PC-3 (cell line): ENCODE measurements at regions not wholly inside any gene's neighbourhood (a gene's known extent, or its start where the extent isn't known, plus 50 kb on each side); places are given as distances from the start of the nearest gene placed in this dataset.

Experiments used
- EZH2 ChIP-seq: fragments of 300-600 bp; sonication (generic); IDR thresholded peaks from one replicate; pipeline ENCODE4 v1.6.1; 2017; ENCODE audit warnings: antibody characterized with exemption, mild to moderate bottlenecking, low read length; ENCODE audit not compliant: unreplicated experiment
- EZH2phosphoT487 ChIP-seq: fragments of 300-600 bp; sonication (generic); IDR thresholded peaks from 2 replicates; pipeline ENCODE4 v1.6.1; 2018; ENCODE audit warnings: mild to moderate bottlenecking, antibody characterized with exemption, low read length, borderline replicate concordance
- TF ChIP-seq, protein P1 (sequence below): fragments of 300-600 bp; sonication (generic); conservative IDR thresholded peaks from 2 replicates; pipeline ENCODE4 v1.5.1; 2017; ENCODE audit warnings: antibody characterized with exemption, low read depth, mild to moderate bottlenecking, low read length

DNA sequence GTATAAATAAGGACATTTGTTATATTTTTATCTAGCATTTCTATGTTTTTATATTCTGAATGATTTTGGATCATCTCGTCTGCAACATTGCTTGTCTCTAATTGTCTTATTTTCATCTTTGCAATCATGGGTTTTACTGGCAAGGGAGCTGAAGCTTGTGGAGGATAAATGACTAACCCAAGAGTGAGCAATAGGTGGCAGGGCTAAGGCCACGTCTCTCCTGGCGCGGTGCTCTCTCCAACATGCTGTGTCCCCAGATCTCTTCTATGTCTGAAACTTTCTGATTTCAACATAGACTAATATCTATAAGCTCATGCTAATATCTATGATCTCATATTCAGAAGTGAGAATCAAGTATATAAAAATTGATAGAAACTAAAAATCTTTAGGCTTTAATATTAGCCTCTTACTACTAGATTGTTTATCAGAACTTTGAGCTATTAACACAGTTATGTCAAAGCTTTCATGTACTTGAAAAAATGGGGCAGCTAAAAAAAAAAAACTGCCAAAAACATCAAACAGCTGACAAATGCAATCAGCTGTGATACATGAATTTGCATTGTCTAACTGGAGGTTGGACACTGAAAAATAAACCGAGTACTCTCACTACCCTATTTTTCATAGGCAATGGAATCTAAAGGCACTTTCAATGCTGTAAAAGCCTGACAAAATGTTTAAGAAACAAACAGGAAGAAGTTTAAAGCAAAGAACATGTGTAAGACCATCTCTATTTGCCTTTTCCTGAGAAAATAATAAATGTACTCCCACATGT lies 169.2 kb downstream of the TMA16 start:
- TF ChIP-seq, protein P1, sequence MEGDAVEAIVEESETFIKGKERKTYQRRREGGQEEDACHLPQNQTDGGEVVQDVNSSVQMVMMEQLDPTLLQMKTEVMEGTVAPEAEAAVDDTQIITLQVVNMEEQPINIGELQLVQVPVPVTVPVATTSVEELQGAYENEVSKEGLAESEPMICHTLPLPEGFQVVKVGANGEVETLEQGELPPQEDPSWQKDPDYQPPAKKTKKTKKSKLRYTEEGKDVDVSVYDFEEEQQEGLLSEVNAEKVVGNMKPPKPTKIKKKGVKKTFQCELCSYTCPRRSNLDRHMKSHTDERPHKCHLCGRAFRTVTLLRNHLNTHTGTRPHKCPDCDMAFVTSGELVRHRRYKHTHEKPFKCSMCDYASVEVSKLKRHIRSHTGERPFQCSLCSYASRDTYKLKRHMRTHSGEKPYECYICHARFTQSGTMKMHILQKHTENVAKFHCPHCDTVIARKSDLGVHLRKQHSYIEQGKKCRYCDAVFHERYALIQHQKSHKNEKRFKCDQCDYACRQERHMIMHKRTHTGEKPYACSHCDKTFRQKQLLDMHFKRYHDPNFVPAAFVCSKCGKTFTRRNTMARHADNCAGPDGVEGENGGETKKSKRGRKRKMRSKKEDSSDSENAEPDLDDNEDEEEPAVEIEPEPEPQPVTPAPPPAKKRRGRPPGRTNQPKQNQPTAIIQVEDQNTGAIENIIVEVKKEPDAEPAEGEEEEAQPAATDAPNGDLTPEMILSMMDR: no peak
- TF ChIP-seq EZH2: no peak
- no peak for TF ChIP-seq EZH2phosphoT487
